GM11168 (cell line): ENCODE measurements at regions not wholly inside any gene's neighbourhood (a gene's known extent, or its start where the extent isn't known, plus 50 kb on each side); places are given as distances from the start of the nearest gene placed in this dataset.
"Not testable (repeated sequence)": the region's sequence is repeated elsewhere in the genome, so short reads cannot be mapped to it uniquely, and the experiment has no call there.

Experiments used
- in situ Hi-C: fragments of 300-500 bp; cut with MboI; formaldehyde crosslinking; loops from one replicate; pipeline ENCODE4 v1.12.0; 2022; ENCODE audit warnings: low sequenced_read_pairs; ENCODE audit not compliant: unreplicated experiment

DNA sequence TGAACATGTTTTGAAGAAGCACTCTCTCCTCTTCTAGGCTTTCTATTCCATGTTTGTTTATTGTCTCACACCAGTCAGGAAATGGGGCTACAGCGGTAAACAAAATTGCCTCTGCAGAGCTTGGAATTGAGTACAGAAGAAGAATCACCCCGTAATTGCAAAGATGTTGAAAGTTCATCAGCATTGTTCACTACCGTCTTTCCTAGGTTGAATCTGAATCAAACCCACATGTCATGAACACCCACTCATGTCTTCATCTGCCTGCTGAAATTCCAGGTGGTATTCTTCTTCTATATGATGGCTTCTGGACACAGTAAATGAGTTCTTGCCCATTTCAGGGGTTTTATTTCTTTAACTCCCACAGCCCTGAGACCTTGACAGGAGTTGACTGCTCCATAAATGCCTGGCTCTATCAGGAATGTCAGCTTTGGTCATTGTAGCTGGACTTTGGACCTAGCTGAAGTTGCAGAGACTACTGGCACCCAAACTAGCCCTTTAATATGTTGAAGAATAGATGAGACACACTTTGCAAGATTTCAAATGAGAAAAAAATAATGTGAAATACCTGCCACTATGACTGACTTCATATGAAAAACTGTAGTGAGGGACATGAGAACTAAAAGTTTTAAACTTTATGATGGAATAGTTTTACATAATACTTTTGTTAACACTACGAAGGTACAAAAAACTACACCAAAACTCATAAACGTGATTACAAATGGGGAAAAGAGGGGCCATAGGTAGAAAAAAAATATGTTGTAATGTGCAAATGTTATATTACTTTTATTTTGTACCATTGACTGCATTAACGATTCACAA, 1235.3 kb upstream of the ZEB2 start:
- in situ Hi-C loops: no loop called here

DNA sequence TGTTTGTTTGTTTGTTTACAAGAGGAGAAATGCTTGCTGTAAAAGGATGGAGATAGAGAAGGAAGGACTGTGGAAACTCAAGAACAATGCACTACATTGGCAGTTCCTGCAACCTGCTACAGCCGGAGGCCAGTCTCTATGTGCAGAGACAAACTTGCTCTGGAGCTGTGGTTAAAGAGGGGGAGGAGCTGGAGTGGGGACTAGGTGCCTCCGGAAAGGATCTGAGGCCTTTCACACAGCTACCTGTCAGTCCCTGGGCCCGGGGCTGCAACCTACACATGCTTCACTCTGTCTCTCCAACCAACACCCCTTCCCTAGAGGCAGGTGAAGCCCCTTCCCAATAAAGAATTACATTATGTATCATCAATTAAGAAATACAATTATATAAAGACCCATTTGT, 1234.0 kb upstream of the ZEB2 start:
- in situ Hi-C loops: no loop called here

DNA sequence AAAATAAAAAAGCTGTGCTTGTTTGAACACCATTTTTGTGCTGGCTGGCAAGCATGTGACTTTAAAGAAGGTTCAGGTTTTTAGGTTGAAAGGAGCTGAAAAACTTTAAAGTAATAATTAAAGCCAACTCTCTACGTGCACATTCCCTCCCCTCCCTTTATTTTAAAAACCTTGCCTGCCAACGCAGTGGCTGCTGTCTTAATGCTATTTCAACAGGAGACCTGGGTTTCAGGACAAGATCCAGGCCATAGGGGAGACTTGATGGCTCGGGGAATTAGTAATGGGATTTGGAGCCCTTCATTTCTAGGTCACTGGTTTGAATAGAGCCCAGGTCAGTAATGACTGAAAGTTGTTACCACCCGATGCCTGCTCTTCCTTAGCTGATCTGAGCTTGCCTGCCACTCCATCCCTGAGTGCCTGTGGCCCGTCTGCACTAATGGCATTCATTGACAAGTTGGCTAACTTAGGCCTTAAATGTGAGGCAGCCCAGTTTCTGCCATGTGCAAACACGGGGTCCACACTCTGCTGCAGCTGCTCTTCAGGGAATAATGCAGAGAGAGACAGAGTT, 1233.2 kb upstream of the ZEB2 start:
- in situ Hi-C loops: no loop called here

DNA sequence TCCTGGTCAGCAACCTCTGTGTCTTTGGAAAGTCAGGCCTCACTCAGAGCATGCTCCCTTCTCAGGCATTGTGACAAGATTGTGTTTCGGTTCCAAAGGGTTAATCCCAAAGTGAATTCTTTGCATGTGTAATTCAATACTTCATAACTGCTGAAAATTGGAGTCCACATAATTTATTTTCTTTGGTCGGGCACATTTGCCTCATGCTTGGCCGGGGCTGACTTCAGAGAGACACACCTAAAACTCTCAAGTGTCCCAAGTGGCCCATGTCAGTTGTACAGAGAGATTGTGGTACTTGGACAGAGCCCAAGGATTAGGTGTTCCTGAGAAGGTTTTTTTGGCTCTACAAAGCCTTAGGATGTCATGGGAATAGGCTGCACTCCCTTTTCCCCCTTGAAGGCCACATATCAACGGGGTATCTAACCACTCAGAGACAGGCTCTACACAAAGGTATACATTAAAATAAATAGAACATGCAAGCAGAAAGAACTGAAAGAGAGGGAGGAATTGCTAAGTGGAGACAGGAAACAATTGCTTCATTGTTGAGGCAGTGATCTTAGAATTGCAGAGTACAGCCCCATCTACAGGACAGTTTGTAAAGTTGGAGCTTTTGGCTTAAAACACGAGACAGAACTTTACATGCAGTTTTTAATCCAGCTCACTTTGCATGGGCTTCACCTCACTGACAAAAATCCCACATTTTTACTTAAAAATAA, 1232.3 kb upstream of the ZEB2 start:
- in situ Hi-C loops: no loop called here

DNA sequence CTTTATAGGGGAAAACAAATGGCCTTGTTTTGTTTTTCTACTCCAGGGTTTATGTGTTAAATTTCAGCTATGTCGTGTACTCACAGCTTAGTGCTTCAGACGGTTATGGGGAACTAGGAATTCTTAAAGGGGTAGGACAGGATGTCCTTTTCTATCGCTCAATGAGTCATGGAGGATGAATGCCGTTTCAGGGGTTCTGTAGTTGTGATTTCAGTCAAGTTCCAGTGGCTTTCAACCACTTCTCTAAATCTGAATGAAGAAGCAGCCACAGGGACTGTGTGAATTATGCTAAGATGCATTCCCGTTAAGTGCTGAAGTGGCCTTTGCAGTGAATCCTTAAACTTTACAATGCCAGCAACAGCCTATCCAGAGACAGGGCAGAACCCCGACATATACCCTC, 1231.7 kb upstream of the ZEB2 start:
- in situ Hi-C loops: no loop called here

DNA sequence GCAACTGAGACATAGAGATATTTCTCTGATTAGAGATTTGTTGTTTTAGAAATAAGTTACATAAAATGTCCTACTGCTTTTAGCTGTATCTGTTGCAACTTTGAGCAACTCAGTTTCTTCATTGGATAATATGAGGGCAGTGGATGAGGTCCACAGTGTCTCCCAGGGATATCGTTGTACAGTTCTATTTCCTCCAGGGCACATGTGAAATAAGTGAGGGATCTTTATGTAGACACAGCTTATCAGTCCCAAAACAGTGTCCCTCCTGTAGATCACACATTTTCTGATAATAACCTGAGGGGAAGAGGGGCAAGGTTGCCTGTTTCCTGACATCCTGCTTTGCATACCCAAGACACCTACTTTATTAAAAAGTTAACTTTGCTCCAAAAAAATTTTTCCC, 1231.2 kb upstream of the ZEB2 start:
- in situ Hi-C loops: no loop called here

DNA sequence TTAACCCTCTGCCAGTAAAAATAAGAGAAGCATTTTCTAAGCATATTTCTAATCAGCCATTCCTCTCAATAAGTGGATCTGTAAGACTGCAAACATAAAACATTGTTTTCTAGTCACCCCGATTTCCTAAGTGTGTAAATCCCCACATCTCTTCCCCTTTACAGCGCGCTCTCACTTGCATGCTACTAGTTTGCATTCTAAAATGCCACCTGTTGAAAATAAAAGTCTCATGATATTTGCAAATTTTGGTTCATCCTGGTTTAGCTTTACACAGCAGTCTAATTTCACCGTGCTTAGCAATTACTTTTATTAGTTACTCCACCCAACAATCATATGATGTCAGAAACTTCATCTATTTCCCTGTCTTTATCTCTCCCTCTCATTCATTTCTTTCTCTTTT, 1230.7 kb upstream of the ZEB2 start:
- in situ Hi-C loops: no loop called here

DNA sequence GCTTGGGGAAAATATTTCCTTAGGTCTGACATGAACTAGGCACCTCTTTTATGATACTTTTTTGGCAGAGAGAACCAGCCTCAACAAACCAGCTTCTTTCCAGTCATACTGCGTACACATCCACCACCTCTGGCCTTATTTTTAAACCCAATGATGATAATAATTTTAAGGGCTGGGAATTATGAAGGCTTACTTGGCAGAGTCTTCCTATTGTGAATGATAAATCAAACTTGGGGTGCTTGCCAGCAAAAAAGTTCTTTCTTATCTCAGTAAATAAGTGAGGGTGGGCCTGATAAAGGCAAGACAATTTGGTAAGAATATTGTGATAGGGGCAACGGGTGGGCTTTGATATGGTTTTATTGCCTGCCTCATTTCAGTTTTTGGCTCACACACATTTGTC, 1230.2 kb upstream of the ZEB2 start:
- in situ Hi-C loops: no loop called here

DNA sequence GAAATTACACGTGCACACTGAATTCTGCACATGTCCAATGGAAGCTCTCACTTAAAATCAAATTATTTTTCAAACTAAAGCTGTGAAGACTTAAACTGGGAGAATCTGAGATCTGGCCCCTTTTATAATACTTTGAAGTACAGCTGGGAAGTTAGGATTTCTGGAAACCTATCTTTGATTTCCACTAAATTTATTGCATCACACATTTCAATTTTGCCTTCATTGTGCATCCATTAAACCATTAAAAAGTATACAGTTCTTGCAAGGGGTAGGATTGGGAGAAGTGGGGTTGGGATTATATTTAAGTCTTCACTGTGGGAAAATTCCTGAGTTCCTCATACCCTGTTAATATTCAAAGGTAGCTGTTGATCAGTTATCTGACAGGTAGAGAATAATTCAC, 1229.6 kb upstream of the ZEB2 start:
- in situ Hi-C loops: no loop called here

DNA sequence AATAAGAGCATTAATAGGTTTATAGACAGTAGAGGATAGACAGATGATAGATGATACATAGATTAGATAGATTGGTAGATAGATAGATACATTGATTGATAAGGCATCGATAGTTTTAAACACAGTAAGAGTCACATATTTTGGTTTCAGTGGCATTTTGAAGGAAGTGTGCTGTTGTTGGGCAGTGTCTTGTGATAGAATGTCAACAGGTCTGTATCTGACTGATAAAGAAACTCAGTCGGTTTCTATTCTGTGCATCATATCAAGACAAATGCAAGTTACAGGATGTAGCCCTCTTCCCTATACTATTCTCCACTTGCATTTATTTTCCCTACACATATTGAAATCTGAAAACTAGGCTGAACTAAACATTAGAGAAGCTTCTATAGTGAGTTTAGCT, 1229.0 kb upstream of the ZEB2 start:
- in situ Hi-C loops: no loop called here

DNA sequence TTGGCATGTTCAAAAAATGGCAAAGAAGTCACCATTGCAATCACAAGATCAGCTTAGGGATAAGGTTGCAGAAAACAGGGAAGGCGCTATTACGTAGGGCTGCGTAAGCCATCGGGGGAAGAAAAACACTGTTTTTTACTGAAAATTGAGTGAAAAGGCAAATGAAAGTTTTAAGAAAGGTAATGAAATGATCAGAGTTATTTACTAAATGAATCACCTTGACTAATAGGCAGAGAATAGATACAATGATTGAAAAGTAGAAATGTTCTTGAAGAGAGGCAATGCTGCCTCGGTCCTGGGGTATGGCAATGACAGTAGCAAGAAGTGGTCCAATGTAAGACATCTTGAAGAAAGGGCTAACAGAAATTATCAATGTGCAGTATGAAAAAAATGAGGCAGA, 1227.8 kb upstream of the ZEB2 start:
- in situ Hi-C loops: no loop called here

DNA sequence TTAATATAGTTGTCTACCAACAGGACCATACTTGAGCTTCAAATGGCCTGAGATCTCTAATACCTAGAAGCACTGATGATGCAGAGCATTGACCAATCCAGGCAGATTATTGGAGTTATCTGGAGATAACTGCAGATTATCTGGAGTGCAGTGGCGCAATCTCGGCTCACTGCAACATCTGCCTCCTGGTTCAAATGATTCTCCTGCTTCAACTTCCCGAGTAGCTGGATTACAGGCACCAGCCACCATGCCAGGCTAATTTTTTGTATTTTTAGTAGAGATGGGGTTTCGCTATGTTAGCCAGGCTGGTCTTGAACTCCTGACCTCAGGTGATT, 1225.4 kb upstream of the ZEB2 start:
- in situ Hi-C loops: not testable (repeated sequence)

DNA sequence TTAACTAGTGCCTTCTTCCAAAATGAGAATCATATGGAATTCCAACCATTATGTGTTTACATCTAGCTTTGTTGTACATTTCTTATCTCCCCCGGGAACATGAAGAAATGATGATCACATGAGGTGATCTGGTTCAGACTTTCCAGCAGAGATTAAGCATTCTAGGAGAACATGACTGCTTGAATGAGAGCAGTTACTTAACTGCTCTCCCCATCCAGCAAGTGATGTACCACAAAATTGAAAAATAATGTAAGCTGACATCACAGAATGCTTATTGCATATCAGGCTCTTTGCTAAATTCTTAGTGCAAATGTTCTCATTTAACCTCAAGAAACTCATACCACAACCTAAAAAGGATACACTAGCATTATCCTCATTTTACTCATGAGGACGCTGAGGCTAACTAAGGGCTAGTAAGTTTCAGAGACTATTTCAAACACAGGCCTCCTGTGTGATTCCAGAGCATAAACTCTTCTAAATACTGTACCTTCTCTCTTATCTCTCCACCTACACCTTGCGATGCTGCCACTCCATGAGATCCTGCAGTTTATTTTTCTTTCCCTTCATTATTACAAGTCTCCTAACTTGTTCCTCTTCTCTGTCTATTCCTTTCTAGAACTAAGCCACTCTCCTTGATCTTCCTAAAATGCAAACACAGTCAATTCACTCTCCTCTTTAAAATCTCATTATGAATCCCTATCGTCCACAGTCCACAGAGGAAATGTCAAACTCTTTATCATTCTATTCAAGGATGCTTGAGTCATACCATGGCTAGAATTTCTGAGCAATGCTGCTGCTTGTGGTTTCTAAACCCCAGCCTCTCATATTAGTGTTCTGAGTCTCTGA, 1224.8 kb upstream of the ZEB2 start:
- in situ Hi-C loops: no loop called here

DNA sequence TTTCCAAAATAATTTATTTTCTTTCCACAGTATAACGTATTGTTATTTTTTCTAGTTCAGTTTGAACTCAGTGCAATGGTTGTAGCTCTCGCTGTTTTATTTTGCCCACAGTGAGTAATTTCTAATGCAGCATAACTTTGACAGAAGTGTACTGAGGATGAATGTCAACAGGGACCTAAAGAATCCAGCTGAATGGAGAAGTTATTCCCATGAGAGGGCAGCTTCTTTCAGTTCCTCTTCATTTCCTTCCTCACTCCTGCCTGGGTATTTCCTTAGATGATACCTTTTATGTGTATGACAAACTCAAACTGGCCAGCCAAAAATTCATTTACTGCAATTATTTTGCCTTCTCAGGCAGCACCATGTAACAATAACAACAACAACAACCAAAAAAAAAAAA, 1223.1 kb upstream of the ZEB2 start:
- in situ Hi-C loops: no loop called here

DNA sequence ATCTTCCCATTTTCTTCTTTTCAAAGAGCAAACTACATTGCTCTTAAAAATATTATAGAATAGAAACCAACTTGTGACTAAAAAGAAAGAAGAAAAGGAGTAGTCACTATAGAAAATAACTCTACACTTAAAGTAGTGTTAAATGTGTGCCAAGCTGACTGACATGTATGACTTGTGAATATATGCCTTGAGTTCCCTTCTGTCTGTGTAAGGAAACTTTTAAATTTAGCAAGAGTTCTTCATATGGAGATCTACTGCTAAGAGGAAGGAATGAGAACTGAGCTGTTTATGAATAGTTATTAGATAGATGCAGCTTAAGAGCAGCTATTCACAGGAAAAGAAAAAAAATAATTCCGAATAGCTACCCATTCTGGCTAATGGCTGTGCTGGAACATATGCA, 1221.7 kb upstream of the ZEB2 start:
- in situ Hi-C loops: no loop called here

DNA sequence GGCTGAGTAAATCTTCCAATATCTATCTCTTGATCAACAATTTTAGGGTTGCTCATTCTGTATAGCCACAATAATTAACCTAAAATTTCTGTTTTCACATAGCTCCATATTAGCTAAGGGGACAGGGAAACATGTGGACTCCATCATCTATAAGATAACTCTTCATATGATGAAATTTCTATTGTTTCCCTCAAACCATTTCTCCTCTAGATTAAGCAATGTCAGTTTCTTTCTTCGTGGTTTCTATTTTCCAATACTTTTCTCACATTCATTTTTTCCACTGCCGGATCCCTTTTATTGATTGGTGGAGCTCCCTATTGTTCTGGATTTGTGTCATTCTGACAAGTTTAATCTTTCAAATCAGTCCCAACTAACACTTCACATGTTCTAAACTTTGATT, 1221.3 kb upstream of the ZEB2 start:
- in situ Hi-C loops: no loop called here

DNA sequence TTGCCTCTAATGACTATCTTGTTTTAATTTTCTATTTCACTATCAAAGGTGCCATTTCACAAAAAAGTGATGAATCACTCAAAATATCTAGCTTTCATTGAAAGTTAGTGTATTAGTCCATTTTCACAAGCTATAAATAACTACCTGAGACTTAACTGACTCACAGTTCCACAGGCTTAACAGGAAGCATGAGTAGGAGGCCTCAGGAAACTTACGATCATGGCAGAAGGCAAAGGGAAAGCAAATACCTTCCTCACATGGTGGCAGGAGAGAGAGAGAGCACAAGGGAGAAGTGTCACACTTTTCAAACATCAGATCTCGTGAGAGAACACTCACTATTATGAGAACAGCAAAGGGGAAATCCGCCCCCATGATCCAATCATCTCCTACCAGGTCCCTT, 1220.4 kb upstream of the ZEB2 start:
- in situ Hi-C loops: no loop called here

DNA sequence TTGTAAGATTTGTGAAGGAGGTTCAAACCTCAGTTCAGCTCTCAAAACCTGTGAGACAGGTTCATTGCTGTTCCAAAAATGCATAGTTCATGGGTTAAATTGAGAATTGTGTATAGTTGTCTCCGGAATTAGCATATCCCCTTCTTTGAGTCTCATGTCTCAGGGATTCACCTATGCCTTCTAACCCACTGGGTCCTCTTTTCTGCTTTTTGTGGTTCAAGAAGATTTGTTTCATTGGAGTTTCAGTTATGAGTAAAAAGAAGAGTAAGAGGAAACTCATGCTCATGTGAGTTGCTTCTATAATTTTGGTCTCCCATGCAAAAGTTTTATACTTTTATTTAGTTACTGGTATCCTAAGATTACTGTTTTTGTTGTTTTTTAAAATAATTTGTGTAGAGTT, 1219.8 kb upstream of the ZEB2 start:
- in situ Hi-C loops: no loop called here

DNA sequence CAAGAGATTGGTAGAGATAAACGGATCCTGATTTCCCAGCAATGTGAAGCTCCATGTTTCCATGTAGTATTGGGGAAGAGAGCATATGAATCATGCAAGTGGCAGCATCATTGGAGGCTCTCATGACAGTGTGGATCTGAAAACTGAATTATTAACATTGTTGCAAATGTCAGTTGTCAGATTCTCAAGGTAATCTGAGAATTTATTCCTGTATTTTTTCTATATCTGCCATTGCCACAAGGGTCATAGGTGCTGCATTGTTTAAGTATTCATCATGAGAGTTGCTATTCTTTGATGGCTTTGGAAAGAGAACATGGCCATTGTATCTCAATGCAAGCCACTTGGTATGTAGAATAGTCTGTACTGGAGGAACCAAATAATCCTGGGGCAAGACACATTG, 1217.0 kb upstream of the ZEB2 start:
- in situ Hi-C loops: no loop called here

DNA sequence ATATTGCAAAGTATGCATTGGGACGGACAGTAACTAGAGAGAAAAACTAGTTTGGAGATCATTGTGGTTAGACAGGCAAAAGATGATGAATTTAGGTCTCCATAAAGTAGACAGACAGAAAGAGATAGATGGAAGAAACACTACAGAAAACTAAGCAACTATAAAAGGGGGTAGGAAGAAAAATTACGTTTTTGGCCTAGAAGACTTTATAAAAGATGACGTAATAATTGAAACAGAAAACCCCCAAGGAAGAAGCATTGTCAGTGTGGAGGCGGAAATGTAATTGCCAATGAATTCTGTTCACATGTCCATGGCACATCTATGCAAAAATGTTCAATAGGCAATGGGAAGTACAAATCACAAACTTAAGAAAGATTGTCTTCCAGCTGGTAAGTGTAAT, 1211.5 kb upstream of the ZEB2 start:
- in situ Hi-C loops: no loop called here
